Epithelial cell of proximal tubule (primary cell): ENCODE measurements at regions not wholly inside any gene's neighbourhood (a gene's known extent, or its start where the extent isn't known, plus 50 kb on each side); places are given as distances from the start of the nearest gene placed in this dataset.

Source experiments
- DNase-seq: peaks from one replicate; pipeline ENCODE4 v3.0.0-alpha.2; 2011; ENCODE audit warnings: low read depth
- H3K4me3 ChIP-seq: 2 replicates; pipeline ENCODE4 v1.5.1; 2011; ENCODE audit warnings: low read depth, mild to moderate bottlenecking, low read length
- CTCF ChIP-seq: conservative IDR thresholded peaks from 2 replicates; pipeline ENCODE4 v1.5.1; 2012; ENCODE audit warnings: low read depth, mild to moderate bottlenecking, low read length

GRCh38 chr5:2496891-2497290 is 254.6 kb downstream of the IRX2 start:
- no peak for DNase-seq
- TF ChIP-seq CTCF = no peak
- H3K4me3 ChIP-seq = no peak overlapping the region

- TF ChIP-seq CTCF = no peak
- no peak for DNase-seq
- H3K4me3 ChIP-seq = no peak overlapping the region
Measured at GRCh38 chr5:2496126-2496525, 255.4 kb downstream of the IRX2 start.

- no peak for DNase-seq
- no peak overlapping the region for H3K4me3 ChIP-seq
- TF ChIP-seq CTCF = no peak
Measured at GRCh38 chr5:2493356-2493755, 258.1 kb downstream of the IRX2 start.

- no peak for TF ChIP-seq CTCF
- no peak for DNase-seq
- H3K4me3 ChIP-seq = no peak overlapping the region
Measured at GRCh38 chr5:2492476-2492875, 259.0 kb downstream of the IRX2 start.

GRCh38 chr5:2491846-2492245 is 259.6 kb downstream of the IRX2 start:
- no peak for TF ChIP-seq CTCF
- H3K4me3 ChIP-seq = no peak overlapping the region
- DNase-seq = no peak

GRCh38 chr5:2489306-2489705 is 262.2 kb downstream of the IRX2 start:
- DNase-seq = no peak
- TF ChIP-seq CTCF = no peak

GRCh38 chr5:2488593-2488992 is 262.9 kb downstream of the IRX2 start:
- no peak for TF ChIP-seq CTCF
- H3K4me3 ChIP-seq = no peak overlapping the region
- no peak for DNase-seq

More at GRCh38 chr5:2489306-2489705, 262.2 kb downstream of the IRX2 start:
- H3K4me3 ChIP-seq = no peak overlapping the region
